NCI-H2196 treated with DMSO at 0.1 percent for 48 hours (cell line): ENCODE measurements at regions not wholly inside any gene's neighbourhood (a gene's known extent, or its start where the extent isn't known, plus 50 kb on each side); places are given as distances from the start of the nearest gene placed in this dataset.
"Not testable (repeated sequence)": the region's sequence is repeated elsewhere in the genome, so short reads cannot be mapped to it uniquely, and the experiment has no call there.

Experiments used
- DNase-seq: peaks from one replicate; lab custom pipeline; 2025; ENCODE audit not compliant: unreplicated experiment; lab: John Stamatoyannopoulos, UW

- DNase-seq, result no peak
These were observed 267.2 kb upstream of the PFKP start for GRCh38 chr10:2800178-2800577.

- no peak for DNase-seq
These were observed 268.9 kb upstream of the PFKP start for GRCh38 chr10:2798336-2799022.

- DNase-seq, result no peak
These were observed 275.4 kb upstream of the PFKP start for GRCh38 chr10:2791774-2792443.

- no peak for DNase-seq
These were observed 276.8 kb upstream of the PFKP start for GRCh38 chr10:2790396-2791188.

GRCh38 chr10:2786251-2786650, 281.1 kb upstream of the PFKP start:
- no peak for DNase-seq

- no peak for DNase-seq
These were observed 282.6 kb upstream of the PFKP start for GRCh38 chr10:2784766-2785165.

GRCh38 chr10:2782950-2783349, 284.4 kb upstream of the PFKP start:
- DNase-seq, result no peak

GRCh38 chr10:2782265-2782664, 285.1 kb upstream of the PFKP start:
- no peak for DNase-seq

GRCh38 chr10:2777666-2778355, 289.5 kb upstream of the PFKP start:
- no peak for DNase-seq

- no peak for DNase-seq
These were observed 294.3 kb upstream of the PFKP start for GRCh38 chr10:2772816-2773631.

GRCh38 chr10:2772135-2772534, 295.2 kb upstream of the PFKP start:
- no peak for DNase-seq

- DNase-seq, result not testable (repeated sequence)
These were observed 300.1 kb upstream of the PFKP start for GRCh38 chr10:2767293-2767692.

GRCh38 chr10:2761971-2762370, 305.4 kb upstream of the PFKP start:
- DNase-seq, result no peak

- DNase-seq, result no peak
These were observed 306.0 kb upstream of the PFKP start for GRCh38 chr10:2761311-2761710.

GRCh38 chr10:2760736-2761135, 306.6 kb upstream of the PFKP start:
- no peak for DNase-seq

GRCh38 chr10:2759233-2759632, 308.1 kb upstream of the PFKP start:
- no peak for DNase-seq

GRCh38 chr10:2754943-2755342, 312.4 kb upstream of the PFKP start:
- DNase-seq, result no peak

- DNase-seq, result no peak
These were observed 319.1 kb upstream of the PFKP start for GRCh38 chr10:2748287-2748686.

GRCh38 chr10:2746638-2747037, 320.7 kb upstream of the PFKP start:
- no peak for DNase-seq

GRCh38 chr10:2745666-2746065, 321.7 kb upstream of the PFKP start:
- DNase-seq, result no peak
